ENCODE measurements at regions not wholly inside any gene's neighbourhood (a gene's known extent, or its start where the extent isn't known, plus 50 kb on each side); places are given as distances from the start of the nearest gene placed in this dataset.

GRCh38 chr2:5060956-5061355 lies 631.2 kb upstream of the SOX11 start:
- TF ChIP-seq YY1 (IDR thresholded peaks at IDR 0.05; ENCODE audit: insufficient read depth, insufficient read length) (no peak), SUZ12 (IDR thresholded peaks at IDR 0.05; ENCODE audit: extremely low read depth, insufficient read depth, insufficient read length) (no peak), ZNF274 (IDR thresholded peaks at IDR 0.05; ENCODE audit: low read depth, low read length) (no peak)
